Smooth muscle cell (in vitro differentiated cells): ENCODE measurements at regions not wholly inside any gene's neighbourhood (a gene's known extent, or its start where the extent isn't known, plus 50 kb on each side); places are given as distances from the start of the nearest gene placed in this dataset.

ENCODE experiments used
- DNase-seq: peaks from one replicate; lab custom pipeline; 2025; ENCODE audit not compliant: unreplicated experiment; lab: John Stamatoyannopoulos, UW
- H2AFZ ChIP-seq: fragments of 200-600 bp; sonication (generic); 2 replicates; pipeline ENCODE4 v1.6.0; 2016; ENCODE audit warnings: antibody characterized with exemption, low read depth, mild to moderate bottlenecking
- H3F3A ChIP-seq: fragments of 200-600 bp; sonication (generic); 2 replicates; pipeline ENCODE4 v1.6.0; 2017; ENCODE audit warnings: antibody characterized with exemption, low read depth
- H3K27ac ChIP-seq: fragments of 200-600 bp; sonication (generic); 2 replicates; pipeline ENCODE4 v1.5.1; 2016; ENCODE audit warnings: low read depth, mild to moderate bottlenecking
- H3K27me3 ChIP-seq: fragments of 200-600 bp; sonication (generic); 2 replicates; pipeline ENCODE4 v1.6.1; 2016; ENCODE audit warnings: low read depth, mild to moderate bottlenecking
- H3K36me3 ChIP-seq: fragments of 200-600 bp; sonication (generic); 2 replicates; pipeline ENCODE4 v1.5.1; 2016; ENCODE audit warnings: low read depth
- H3K4me1 ChIP-seq: fragments of 200-600 bp; sonication (generic); 2 replicates; pipeline ENCODE4 v1.5.1; 2016; ENCODE audit warnings: low read depth
- H3K4me2 ChIP-seq: fragments of 200-600 bp; sonication (generic); 2 replicates; pipeline ENCODE4 v1.6.0; 2016; ENCODE audit warnings: mild to moderate bottlenecking
- H3K4me3 ChIP-seq: fragments of 200-600 bp; sonication (generic); 2 replicates; pipeline ENCODE4 v1.5.1; 2016; ENCODE audit warnings: mild to moderate bottlenecking
- H3K79me2 ChIP-seq: fragments of 200-600 bp; sonication (generic); 2 replicates; pipeline ENCODE4 v1.6.0; 2016; ENCODE audit warnings: low read depth, mild to moderate bottlenecking
- H3K9ac ChIP-seq: fragments of 200-600 bp; sonication (generic); 2 replicates; pipeline ENCODE4 v1.6.0; 2016; ENCODE audit warnings: low read depth
- H3K9me3 ChIP-seq: fragments of 200-600 bp; sonication (generic); replicated peaks from 2 replicates; pipeline ENCODE4 v1.5.1; 2016; ENCODE audit warnings: low read depth
- H4K20me1 ChIP-seq: fragments of 200-600 bp; sonication (generic); 2 replicates; pipeline ENCODE4 v1.6.0; 2016; ENCODE audit warnings: low read depth
- WGBS: methylation state at CpG from one replicate; pipeline ENCODE4 v1.1.7; 2016; ENCODE audit warnings: low lambda C conversion rate; 5-methylcytosine and 5-hydroxymethylcytosine counted together
- TF ChIP-seq, protein P1 (sequence below): fragments of 200-600 bp; sonication (generic); IDR thresholded peaks from 2 replicates; pipeline ENCODE4 v1.5.1; 2017; ENCODE audit warnings: borderline replicate concordance, mild to moderate bottlenecking, antibody characterized with exemption; ENCODE audit not compliant: insufficient read depth, poor library complexity, severe bottlenecking

DNA sequence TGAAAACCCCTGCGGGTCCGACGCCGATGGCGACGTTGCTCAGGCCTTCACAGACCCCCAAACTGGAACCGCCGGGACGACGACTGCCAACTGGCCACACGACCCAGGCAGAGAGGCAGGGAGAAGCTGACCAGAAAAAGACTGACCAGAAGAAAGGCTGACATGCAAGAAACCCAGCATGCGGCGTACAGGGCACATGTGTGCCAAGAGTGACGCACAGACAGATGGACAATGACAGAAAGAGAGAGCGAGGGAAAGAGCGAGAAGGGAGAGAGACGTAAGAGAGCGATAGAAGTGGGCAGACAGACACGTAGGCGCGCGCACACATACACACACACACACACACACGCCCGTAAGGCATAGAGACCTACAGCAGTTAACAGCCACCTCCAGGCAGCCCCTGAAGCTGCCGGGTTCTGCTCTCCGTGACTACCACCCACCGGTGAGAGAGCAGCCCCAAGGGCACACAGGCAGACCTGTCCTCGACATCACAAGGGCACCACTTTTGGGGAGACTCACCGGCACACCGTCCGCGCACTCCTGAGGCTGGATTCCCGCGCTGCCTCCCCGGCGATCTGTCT is 67.2 kb upstream of the ZNF527 start:
- H4K20me1 ChIP-seq = no peaks in the 10 kb centered on the region
- DNase-seq = no peak
- no peak overlapping the region for H3K27ac ChIP-seq
- peak overlapping the region; percentile 6 for H3K9ac ChIP-seq
- H3K36me3 ChIP-seq = no peaks in the 10 kb centered on the region
- peak overlapping the region; percentile 79 for H2AFZ ChIP-seq
- no peaks in the 10 kb centered on the region for H3K9me3 ChIP-seq
- TF ChIP-seq, protein P1, sequence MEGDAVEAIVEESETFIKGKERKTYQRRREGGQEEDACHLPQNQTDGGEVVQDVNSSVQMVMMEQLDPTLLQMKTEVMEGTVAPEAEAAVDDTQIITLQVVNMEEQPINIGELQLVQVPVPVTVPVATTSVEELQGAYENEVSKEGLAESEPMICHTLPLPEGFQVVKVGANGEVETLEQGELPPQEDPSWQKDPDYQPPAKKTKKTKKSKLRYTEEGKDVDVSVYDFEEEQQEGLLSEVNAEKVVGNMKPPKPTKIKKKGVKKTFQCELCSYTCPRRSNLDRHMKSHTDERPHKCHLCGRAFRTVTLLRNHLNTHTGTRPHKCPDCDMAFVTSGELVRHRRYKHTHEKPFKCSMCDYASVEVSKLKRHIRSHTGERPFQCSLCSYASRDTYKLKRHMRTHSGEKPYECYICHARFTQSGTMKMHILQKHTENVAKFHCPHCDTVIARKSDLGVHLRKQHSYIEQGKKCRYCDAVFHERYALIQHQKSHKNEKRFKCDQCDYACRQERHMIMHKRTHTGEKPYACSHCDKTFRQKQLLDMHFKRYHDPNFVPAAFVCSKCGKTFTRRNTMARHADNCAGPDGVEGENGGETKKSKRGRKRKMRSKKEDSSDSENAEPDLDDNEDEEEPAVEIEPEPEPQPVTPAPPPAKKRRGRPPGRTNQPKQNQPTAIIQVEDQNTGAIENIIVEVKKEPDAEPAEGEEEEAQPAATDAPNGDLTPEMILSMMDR = no peak
- peak overlapping the region; percentile 76 for H3K4me2 ChIP-seq
- no peaks in the 10 kb centered on the region for H3F3A ChIP-seq
- no peaks in the 10 kb centered on the region for H3K79me2 ChIP-seq
- 50% methylated on average over 32 of the region's 36 CpGs for WGBS
- no peaks in the 10 kb centered on the region for H3K4me1 ChIP-seq
- H3K27me3 ChIP-seq = no peaks in the 10 kb centered on the region
- H3K4me3 ChIP-seq = peak overlapping the region; percentile 55

DNA sequence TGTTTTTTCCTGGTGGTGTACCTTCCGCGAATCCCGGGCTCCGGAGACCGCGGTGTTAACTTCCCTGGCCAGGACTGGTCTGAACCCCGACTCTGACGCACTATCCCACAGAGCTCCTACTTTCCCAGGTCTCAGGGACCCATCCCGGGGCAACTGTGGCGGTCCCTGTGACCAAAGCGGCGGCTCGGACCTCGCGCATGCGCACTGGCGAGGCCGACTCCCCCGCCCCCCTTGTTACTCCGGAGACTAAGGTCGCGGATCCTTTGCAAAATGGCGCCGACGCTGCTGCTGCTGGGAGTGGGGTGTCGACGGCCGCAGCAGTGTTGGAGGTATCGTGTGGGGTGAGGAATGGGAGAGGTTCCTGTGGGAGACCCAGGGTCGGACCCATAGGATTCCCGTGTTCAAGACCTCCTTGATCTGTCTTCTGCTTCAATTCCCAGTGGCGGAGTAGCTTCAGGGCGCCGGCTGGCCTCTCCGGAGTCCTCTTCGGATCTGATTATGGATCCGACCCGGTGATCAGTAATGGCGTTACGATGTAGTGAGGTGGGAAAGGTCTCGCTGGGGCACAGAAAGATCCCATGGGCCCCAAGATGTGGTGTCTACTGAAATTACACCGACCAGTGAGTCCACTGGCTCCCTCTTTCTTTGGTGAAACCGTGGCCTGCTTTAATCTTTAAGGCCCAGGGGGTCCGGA is 66.6 kb upstream of the ZNF527 start:
- peak overlapping the region; percentile 79 for H2AFZ ChIP-seq

DNA sequence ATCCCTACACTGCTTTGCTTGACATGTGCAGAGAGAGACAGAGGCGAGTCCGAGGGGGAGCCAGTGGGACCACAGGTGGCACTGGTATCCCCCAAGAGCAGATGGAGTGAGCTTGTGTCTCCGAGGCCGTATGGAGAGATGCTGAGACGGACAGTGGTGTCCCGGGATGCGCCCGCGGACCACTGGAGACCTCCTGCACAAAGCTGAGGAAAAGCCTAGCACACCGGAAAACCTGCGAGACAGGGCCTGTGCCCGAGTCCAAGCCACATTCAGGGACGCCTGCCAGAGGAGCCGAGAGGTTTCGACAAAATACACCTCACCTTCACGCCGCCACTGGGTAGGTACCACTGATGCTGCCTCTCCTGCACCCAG is 66.0 kb upstream of the ZNF527 start:
- Histone ChIP-seq H3K9ac (no peak overlapping the region), H3K79me2 (no peaks in the 10 kb centered on the region), H3K27ac (no peak overlapping the region), H3K27me3 (no peaks in the 10 kb centered on the region), H3K4me3 (no peak overlapping the region), H4K20me1 (no peaks in the 10 kb centered on the region), H3K36me3 (no peaks in the 10 kb centered on the region), H3K4me2 (no peak overlapping the region), H3K9me3 (no peaks in the 10 kb centered on the region), H2AFZ (no peak overlapping the region), H3K4me1 (no peaks in the 10 kb centered on the region), H3F3A (no peaks in the 10 kb centered on the region)
- DNase-seq = no peak
- 92% methylated on average over 17 of the region's 17 CpGs for WGBS
- TF ChIP-seq, protein P1 = no peak

More for the DNA sequence above, 66.6 kb upstream of the ZNF527 start:
- Histone ChIP-seq H4K20me1 (no peaks in the 10 kb centered on the region), H3K4me3 (peak overlapping the region; percentile 55), H3K4me1 (no peaks in the 10 kb centered on the region), H3K27ac (no peak overlapping the region), H3F3A (no peaks in the 10 kb centered on the region), H3K79me2 (no peaks in the 10 kb centered on the region), H3K27me3 (no peaks in the 10 kb centered on the region), H3K4me2 (peak overlapping the region; percentile 76), H3K9me3 (no peaks in the 10 kb centered on the region), H3K9ac (peak overlapping the region; percentile 6), H3K36me3 (no peaks in the 10 kb centered on the region)
- TF ChIP-seq, protein P1 = no peak
- no peak for DNase-seq
- WGBS = 61% methylated on average over 44 of the region's 44 CpGs
